ENCODE measurements at regions not wholly inside any gene's neighbourhood (a gene's known extent, or its start where the extent isn't known, plus 50 kb on each side); places are given as distances from the start of the nearest gene placed in this dataset.
"Not testable (repeated sequence)": the region's sequence is repeated elsewhere in the genome, so short reads cannot be mapped to it uniquely, and the experiment has no call there.

DNA sequence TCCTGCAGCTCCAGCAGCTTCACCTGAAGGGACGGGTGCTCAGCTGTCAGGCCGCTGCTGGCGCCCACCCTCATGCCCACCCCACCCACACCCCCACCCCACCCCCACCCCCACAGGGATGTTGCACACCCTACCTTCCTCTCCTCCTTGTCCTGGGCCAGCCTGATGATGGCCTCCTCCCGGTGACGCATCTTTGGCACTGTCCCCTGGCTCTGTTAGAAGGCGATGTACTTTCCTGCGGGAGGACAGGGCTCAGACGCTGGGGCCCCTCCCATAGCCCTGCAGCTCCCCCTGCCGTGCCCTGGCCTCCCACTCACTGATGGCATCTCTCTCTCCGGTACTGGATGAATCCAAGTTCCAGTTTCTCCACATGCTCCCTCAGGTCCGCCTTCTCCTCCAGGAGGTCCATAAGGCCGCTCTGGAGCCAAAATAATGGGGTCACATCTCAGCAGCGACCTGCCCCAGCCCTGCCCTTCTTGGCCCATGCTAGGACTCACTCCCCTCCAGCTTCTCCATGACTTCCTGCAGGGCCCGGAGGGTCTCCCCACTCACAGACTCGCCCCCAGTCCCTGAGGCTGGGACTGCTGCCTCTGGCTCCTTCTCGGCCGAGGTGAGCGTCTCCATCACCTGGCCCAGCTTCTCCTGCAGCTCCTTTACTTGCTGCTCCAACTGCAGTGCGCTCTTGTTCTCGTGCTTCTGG lies 55.2 kb downstream of the GOLGA8B start:
- H3K27ac ChIP-seq; H3K27me3 ChIP-seq (replicated peaks); H3K4me1 ChIP-seq (replicated peaks): not testable (repeated sequence)

DNA sequence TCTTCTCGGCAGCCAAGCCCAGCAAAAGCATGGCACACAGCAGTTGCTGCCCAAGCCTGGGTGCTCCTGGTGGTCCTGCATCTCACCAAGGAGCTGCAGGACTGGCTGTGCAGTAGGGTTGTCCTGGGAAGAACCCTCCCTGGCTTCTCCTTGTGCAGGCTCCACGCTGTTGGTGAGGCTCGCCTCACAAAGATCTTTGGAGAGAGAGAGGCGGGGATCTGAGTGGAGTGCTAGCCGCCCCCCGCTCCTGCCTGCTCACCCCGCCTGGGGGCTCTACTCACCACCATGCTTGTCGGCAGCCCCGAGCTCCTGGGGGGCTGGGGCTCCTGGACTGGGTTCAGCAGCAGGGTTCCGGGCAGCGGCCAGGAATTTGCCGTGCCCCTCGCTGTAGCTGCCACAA lies 55.8 kb downstream of the GOLGA8B start:
- DNase-seq (ENCODE audit: low read depth in 1 of 2, low spot score in 2 of 2): not testable (repeated sequence)

More for the DNA sequence above, 55.2 kb downstream of the GOLGA8B start:
- not testable (repeated sequence) for H3K9me3 ChIP-seq (replicated peaks); DNase-seq (ENCODE audit: low read depth in 1 of 2, low spot score in 2 of 2); H3K36me3 ChIP-seq; H3K4me3 ChIP-seq

DNA sequence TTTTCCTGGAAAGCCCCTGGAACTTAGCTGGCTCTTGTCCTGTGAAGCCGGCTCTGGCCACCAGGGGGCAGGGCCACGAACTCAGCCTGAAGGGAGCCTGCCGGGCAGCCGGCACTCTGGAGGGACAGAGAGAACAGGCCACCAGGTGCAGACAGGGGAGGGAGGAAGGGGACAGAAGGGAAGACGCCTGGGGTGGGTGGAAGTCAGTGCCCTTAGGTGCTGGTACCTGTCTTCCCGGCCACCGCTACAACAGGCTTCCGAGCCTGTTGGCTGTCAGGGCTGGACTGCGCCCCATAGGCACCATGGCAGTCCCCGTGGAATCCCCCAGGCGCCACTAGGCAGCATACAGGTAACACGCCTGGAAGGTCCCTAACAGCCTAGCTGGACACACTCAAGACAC lies 59.6 kb downstream of the GOLGA8B start:
- not testable (repeated sequence) for H3K9me3 ChIP-seq (replicated peaks); DNase-seq (ENCODE audit: low read depth in 1 of 2, low spot score in 2 of 2); H3K36me3 ChIP-seq; H3K4me1 ChIP-seq (replicated peaks); H3K4me3 ChIP-seq; H3K27me3 ChIP-seq (replicated peaks); H3K27ac ChIP-seq

More for the DNA sequence above, 55.8 kb downstream of the GOLGA8B start:
- not testable (repeated sequence) for H3K9me3 ChIP-seq (replicated peaks); H3K4me1 ChIP-seq (replicated peaks); H3K36me3 ChIP-seq; H3K27me3 ChIP-seq (replicated peaks); H3K4me3 ChIP-seq; H3K27ac ChIP-seq

DNA sequence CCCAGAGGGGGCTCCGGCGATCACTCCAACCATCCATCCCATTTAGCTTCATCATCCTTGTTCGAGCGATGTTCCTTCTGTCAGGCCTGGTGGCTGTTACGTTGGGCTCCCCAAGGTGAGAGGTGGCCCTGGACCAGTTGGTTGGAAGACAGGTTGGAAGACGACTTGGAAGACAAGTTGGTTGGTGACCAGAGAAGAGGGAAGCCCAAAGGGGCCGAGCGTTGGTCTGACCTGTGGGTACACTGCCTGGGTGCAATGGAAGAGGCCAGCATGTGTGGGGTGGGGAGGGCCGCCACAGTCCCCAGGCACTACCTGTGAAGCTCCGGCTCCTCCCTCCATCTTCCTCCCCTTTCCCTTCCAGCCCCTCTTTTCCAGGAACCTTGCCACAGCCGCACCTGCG lies 60.9 kb downstream of the GOLGA8B start:
- H3K36me3 ChIP-seq; H3K4me1 ChIP-seq (replicated peaks); H3K27ac ChIP-seq; H3K27me3 ChIP-seq (replicated peaks); H3K4me3 ChIP-seq; DNase-seq (ENCODE audit: low read depth in 1 of 2, low spot score in 2 of 2); H3K9me3 ChIP-seq (replicated peaks): not testable (repeated sequence)

DNA sequence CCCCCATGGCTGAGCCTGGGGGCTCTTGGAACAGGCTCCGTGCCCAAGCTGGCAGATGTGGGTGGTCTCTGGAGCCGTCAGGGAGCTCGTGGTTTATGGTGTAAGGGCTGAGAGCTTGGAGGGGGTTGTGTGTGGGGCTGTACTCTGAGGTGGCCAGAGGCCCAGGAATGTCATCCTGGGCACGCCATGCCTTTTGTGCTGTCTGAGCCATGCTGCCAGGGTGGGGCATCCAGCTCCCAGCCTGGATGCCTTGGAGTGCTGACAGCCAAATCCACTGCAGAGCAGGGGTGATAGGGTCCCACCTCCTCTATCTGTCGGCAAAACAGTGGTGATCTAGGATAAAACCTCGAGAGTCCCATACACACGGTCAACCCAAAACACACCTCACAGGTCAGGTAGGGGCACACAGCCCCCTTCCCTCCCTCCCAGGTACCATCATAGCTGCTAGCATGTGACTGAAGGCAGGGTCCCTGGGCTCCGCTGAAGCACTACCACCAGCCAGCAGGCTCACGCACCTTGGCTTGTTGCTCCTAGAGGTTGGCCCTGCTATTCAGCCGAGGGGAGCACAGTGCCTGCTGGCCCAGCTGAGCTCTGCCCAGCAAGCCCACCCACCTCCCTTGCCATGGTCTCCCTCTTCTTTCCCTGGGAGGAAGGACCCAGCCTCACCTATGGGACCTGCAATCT lies 61.5 kb downstream of the GOLGA8B start:
- H3K4me3 ChIP-seq; H3K9me3 ChIP-seq (replicated peaks); H3K27me3 ChIP-seq (replicated peaks); H3K27ac ChIP-seq; H3K36me3 ChIP-seq; H3K4me1 ChIP-seq (replicated peaks); DNase-seq (ENCODE audit: low read depth in 1 of 2, low spot score in 2 of 2): not testable (repeated sequence)

DNA sequence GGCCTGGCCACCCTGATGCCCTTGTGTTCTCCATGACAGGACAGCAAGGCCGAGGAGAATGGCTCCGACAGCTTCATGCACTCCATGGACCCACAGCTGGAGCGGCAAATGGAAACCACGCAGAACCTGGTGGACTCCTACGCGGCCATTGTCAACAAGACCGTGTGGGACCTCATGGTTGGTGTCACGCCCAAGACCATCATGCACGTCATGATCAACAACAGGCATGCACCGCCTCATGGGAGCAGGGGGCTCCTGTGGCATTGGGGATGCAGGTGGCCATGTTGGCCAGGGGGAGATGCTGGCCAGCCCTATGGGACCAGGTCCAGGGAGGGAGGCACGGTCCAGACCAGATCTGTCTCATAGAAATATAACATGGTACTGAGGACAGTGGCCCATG lies 62.9 kb downstream of the GOLGA8B start:
- Histone ChIP-seq H3K36me3 (no peaks in the 10 kb centered on the region), H3K4me3 (no peak overlapping the region), H3K27ac (no peak overlapping the region), H3K9me3 (replicated peaks) (no peaks in the 10 kb centered on the region), H3K27me3 (replicated peaks) (no peaks in the 10 kb centered on the region), H3K4me1 (replicated peaks) (no peaks in the 10 kb centered on the region)
- no peak for DNase-seq (ENCODE audit: low read depth in 1 of 2, low spot score in 2 of 2)

DNA sequence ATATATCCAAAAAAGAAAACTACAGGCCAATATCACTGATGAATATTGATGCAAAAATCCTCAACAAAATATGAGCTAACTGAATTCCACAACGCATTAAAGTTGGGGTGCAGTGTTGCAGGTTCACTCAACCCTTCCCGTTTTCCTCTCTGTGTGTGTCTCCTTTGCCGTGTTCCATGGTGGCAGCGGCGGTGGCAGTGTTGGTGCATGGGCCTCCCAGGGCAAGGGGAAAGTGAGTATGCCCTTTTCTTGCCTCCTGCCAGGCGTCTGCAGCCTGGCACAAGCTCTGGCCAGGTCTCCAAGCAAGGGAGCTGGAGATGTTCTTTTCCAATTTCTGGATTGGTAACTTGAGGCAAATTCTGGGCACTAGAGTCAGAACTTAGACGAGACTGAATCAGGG lies 63.4 kb downstream of the GOLGA8B start:
- not testable (repeated sequence) for H3K36me3 ChIP-seq; H3K27ac ChIP-seq; DNase-seq (ENCODE audit: low read depth in 1 of 2, low spot score in 2 of 2); H3K4me1 ChIP-seq (replicated peaks); H3K4me3 ChIP-seq; H3K9me3 ChIP-seq (replicated peaks); H3K27me3 ChIP-seq (replicated peaks)

DNA sequence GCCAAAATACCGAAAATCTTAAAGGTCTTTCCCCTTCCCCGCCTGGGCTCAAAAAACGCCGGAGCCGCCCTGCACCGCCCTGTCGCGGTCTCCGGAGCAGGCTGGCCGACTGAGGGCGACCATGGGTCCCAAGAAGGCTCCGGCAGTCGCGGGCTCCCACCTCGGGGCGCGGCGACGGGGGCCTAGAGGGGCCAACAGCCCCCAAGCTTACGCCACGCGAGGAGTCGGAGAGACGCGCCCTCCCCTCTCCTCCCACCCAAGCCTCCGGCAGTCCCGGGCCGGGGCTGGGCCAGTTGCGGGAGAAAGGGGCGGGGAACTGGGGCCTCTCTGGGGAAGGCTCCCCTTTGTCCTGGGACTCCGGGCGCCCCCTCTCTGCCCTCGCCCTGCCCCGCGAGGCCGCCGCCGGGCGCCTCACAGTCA lies 69.2 kb downstream of the GOLGA8B start:
- H3K36me3 ChIP-seq: no peaks in the 10 kb centered on the region
- no peaks in the 10 kb centered on the region for H3K9me3 ChIP-seq (replicated peaks)
- no peaks in the 10 kb centered on the region for H3K27me3 ChIP-seq (replicated peaks)
- H3K4me1 ChIP-seq (replicated peaks): peaks cover 4% of the 10 kb centered on the region; the same call in 1 of the 2 replicates
- peak; percentile 59 to 62 for DNase-seq (ENCODE audit: low read depth in 1 of 2, low spot score in 2 of 2)
- peak overlapping the region; percentile 52 for H3K4me3 ChIP-seq
- H3K27ac ChIP-seq: peak overlapping the region; percentile 17; the same call in 1 of the 2 replicates

DNA sequence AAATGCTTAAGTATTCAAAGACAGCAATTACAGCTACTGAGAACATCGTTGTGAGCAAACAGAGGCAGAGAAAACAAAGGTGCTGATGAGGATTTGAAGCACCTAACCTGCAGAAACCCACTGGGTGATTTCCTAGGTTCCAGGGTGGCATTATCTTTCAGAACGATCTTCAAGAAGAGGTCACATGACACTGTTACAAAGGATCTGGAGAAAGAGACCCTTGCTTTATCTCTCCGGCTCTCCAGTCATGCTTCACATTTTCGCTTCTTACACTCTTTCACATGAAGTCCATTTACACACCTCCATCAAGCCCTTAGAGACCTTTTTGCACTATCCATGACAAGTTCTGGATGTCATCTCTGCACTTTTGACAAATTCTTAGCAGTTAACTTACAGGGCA lies 70.8 kb downstream of the GOLGA8B start:
- H3K4me1 ChIP-seq (replicated peaks): peaks cover 4% of the 10 kb centered on the region; the same call in 1 of the 2 replicates
- DNase-seq (ENCODE audit: low read depth in 1 of 2, low spot score in 2 of 2): no peak

DNA sequence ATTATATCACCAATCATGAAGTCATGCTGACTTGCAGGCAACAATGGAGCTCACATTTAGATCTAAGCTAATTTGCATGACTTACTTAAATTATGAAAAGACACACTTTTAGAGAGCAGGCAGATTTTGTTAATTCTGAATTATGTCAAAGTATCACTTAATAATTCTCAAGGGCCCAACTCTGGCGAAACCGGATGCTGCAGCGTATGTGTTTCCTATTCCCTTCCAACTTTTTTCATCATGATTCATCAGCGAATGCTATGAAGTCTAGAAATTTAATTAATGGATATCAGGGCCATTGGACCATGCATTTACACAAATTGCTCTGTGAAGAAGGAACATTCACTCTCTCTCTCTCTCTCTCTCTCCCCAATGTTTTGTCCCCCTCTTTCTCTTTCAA lies 63.5 kb upstream of the GOLGA8A start:
- Histone ChIP-seq H3K9me3 (replicated peaks) (no peaks in the 10 kb centered on the region), H3K27me3 (replicated peaks) (no peaks in the 10 kb centered on the region), H3K27ac (no peak overlapping the region), H3K36me3 (no peaks in the 10 kb centered on the region), H3K4me3 (no peak overlapping the region), H3K4me1 (replicated peaks) (no peaks in the 10 kb centered on the region)
- no peak for DNase-seq (ENCODE audit: low read depth in 1 of 2, low spot score in 2 of 2)

More for the DNA sequence above, 70.8 kb downstream of the GOLGA8B start:
- no peaks in the 10 kb centered on the region for H3K9me3 ChIP-seq (replicated peaks)
- H3K4me3 ChIP-seq: no peak overlapping the region
- H3K36me3 ChIP-seq: no peaks in the 10 kb centered on the region
- H3K27me3 ChIP-seq (replicated peaks): no peaks in the 10 kb centered on the region
- no peak overlapping the region for H3K27ac ChIP-seq

DNA sequence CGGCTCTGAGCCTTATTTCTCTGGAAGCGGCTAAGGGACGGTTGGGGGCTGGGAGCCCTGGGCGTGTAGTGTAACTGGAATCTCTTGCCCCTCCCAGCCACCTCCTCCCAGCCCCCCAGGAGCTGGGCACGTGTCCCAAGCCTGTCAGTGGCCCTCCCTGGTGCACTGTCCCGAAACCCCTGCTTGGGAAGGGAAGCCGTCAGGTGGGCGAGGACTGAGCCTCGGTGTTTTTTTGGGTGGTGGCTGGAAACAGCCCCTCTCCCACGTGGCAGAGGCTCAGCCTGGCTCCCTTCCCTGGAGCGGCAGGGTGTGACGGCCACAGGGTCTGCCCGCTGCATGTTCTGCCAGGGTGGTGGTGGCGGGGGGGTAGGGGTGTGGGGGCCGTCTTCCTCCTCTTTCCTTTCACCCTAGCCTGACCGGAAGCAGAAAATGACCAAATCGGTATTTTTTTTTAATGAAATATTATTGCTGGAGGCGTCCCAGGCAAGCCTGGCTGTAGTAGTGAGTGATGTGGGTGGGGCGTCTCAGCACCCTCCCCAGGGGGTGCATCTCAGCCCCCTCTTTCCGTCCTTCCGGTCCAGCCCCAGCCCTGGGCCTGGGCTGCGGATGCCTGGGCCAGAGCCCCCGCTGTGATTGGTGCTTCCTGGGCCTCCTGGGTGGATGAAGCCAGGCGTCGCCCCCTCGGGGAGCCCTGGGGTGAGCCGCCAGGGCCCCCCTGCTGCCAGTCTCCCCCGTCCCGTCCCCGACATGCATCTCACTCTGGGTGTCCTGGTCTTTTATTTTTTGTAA lies 58.8 kb upstream of the GOLGA8A start:
- Histone ChIP-seq H3K36me3 (no peaks in the 10 kb centered on the region), H3K27me3 (replicated peaks) (peaks cover 20% of the 10 kb centered on the region), H3K4me3 (no peak overlapping the region), H3K27ac (no peak overlapping the region), H3K4me1 (replicated peaks) (no peaks in the 10 kb centered on the region), H3K9me3 (replicated peaks) (no peaks in the 10 kb centered on the region)
- DNase-seq (ENCODE audit: low read depth in 1 of 2, low spot score in 2 of 2): no peak

DNA sequence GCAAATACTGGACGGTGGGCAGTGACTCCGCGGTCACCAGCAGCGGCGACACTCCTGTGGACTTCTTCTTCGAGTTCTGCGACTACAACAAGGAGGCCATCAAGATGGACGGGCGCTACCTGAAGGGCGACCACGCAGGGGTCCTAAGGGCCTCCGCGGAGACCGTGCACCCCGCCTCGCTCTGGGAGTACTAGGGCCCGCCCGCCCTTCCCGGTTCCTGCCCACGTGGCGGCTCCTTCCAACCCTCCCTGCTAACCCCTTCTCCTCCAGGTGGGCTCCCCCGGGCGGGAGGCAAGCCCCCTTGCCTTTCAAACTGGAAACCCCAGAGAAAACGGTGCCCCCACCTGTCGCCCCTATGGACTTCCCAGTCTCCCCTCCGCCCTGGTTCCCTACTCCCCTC lies 58.1 kb upstream of the GOLGA8A start:
- peaks cover 20% of the 10 kb centered on the region for H3K27me3 ChIP-seq (replicated peaks)

DNA sequence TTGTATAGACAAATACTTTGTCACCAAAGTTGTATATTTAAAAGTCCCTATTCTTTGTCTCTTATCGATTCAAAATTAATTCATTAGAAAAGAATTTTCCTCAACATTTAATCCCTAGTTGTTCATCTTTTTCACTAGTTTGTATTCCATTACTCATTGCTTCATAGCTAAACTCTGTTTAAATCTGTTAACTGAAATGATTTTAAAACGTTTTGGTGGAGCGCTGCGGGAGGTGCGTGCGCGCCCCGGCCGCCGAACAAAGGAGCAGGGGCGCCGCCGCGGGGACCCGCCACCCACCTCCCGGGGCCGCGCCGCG lies 56.4 kb upstream of the GOLGA8A start:
- H3K36me3 ChIP-seq: no peaks in the 10 kb centered on the region
- H3K27ac ChIP-seq: no peak overlapping the region
- DNase-seq (ENCODE audit: low read depth in 1 of 2, low spot score in 2 of 2): no peak
- no peaks in the 10 kb centered on the region for H3K9me3 ChIP-seq (replicated peaks)
- H3K27me3 ChIP-seq (replicated peaks): peaks cover 20% of the 10 kb centered on the region
- H3K4me1 ChIP-seq (replicated peaks): no peaks in the 10 kb centered on the region
- H3K4me3 ChIP-seq: no peak overlapping the region

More for the DNA sequence above, 58.1 kb upstream of the GOLGA8A start:
- DNase-seq (ENCODE audit: low read depth in 1 of 2, low spot score in 2 of 2); H3K9me3 ChIP-seq (replicated peaks); H3K4me3 ChIP-seq; H3K4me1 ChIP-seq (replicated peaks); H3K36me3 ChIP-seq; H3K27ac ChIP-seq: not testable (repeated sequence)

DNA sequence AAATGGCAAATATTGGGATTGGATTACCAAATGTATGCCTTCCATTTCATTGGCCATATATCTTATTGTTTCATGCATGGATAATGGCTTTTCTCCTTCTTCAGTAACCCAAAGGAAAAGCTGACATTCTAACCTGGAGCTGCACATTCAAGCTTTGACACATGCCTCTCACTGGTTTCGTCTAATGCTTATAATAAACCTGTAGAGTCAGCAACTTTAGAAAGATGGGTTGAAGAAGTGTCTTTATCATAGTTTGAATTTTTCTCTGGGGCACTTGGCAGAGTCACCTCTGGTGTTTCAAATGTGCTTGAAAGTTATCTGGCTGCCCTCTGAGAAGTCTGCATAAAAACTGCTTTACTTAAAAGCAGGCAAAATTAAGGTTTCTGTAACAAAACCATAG lies 55.4 kb upstream of the GOLGA8A start:
- no peak for DNase-seq (ENCODE audit: low read depth in 1 of 2, low spot score in 2 of 2)
- Histone ChIP-seq H3K9me3 (replicated peaks) (no peaks in the 10 kb centered on the region), H3K4me3 (no peak overlapping the region), H3K4me1 (replicated peaks) (no peaks in the 10 kb centered on the region), H3K36me3 (no peaks in the 10 kb centered on the region), H3K27ac (no peak overlapping the region), H3K27me3 (replicated peaks) (peaks cover 20% of the 10 kb centered on the region)
